ENCODE measurements at regions not wholly inside any gene's neighbourhood (a gene's known extent, or its start where the extent isn't known, plus 50 kb on each side); places are given as distances from the start of the nearest gene placed in this dataset.

DNA sequence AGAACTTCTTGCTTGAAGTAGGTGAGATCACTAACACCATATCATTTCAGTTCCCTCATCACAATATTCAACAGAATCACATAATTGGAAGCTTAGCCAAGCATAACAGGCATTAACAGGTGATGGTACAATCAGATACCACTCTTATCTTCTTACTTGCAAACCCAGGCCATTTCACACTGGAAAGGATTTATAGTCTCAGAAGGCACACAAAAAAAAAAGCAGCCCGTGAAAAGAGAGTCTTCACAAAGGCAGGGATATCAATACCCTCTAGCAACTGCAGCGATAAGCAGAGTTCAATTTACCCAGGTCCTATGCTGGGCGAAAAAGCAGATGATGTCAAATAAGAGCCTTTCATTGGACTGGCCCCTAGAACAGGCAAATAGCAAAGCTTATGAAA, 1082.4 kb downstream of the XPNPEP1 start:
- TF ChIP-seq, protein P1, sequence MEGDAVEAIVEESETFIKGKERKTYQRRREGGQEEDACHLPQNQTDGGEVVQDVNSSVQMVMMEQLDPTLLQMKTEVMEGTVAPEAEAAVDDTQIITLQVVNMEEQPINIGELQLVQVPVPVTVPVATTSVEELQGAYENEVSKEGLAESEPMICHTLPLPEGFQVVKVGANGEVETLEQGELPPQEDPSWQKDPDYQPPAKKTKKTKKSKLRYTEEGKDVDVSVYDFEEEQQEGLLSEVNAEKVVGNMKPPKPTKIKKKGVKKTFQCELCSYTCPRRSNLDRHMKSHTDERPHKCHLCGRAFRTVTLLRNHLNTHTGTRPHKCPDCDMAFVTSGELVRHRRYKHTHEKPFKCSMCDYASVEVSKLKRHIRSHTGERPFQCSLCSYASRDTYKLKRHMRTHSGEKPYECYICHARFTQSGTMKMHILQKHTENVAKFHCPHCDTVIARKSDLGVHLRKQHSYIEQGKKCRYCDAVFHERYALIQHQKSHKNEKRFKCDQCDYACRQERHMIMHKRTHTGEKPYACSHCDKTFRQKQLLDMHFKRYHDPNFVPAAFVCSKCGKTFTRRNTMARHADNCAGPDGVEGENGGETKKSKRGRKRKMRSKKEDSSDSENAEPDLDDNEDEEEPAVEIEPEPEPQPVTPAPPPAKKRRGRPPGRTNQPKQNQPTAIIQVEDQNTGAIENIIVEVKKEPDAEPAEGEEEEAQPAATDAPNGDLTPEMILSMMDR (conservative IDR thresholded peaks at IDR 0.05; ENCODE audit: low read depth, low read length), result no peak
- no peak for TF ChIP-seq EZH2 (IDR thresholded peaks at IDR 0.05; ENCODE audit: low read length, unreplicated experiment)
